ENCODE measurements at regions not wholly inside any gene's neighbourhood (a gene's known extent, or its start where the extent isn't known, plus 50 kb on each side); places are given as distances from the start of the nearest gene placed in this dataset.

DNA sequence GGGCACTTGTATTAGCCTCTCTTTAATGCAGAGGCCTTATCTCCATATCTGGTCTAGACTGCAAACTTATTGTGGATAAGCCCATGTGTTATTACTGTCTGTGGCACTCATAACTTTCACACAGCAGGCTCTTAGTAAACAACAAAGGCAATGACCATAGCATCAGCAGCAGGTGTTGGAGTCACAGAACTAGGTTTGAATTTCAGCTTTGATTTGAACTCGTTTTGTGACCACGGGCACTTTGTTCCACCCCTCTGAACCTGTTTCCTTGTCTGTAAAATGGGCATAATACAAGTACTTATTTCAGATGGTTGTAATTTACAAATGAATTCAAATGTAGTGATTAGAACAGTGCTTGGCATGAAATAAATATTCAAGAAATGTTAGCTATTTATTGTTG, 121.8 kb upstream of the C1GALT1C1 start:
- TF ChIP-seq, protein P1, sequence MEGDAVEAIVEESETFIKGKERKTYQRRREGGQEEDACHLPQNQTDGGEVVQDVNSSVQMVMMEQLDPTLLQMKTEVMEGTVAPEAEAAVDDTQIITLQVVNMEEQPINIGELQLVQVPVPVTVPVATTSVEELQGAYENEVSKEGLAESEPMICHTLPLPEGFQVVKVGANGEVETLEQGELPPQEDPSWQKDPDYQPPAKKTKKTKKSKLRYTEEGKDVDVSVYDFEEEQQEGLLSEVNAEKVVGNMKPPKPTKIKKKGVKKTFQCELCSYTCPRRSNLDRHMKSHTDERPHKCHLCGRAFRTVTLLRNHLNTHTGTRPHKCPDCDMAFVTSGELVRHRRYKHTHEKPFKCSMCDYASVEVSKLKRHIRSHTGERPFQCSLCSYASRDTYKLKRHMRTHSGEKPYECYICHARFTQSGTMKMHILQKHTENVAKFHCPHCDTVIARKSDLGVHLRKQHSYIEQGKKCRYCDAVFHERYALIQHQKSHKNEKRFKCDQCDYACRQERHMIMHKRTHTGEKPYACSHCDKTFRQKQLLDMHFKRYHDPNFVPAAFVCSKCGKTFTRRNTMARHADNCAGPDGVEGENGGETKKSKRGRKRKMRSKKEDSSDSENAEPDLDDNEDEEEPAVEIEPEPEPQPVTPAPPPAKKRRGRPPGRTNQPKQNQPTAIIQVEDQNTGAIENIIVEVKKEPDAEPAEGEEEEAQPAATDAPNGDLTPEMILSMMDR (IDR thresholded peaks at IDR 0.05) = no peak
- TF ChIP-seq POLR2A (IDR thresholded peaks at IDR 0.05) = no peak

Data from upper lobe of left lung (tissue), 4 donors.